Stimulated activated effector memory CD8-positive, alpha-beta T cell treated with anti-CD3 and anti-CD28 coated beads, Interleukin-12 subunit alpha, Interleukin-12 subunit beta, amount 100 ng/mL, for 72 hours (primary cell): ENCODE measurements at regions not wholly inside any gene's neighbourhood (a gene's known extent, or its start where the extent isn't known, plus 50 kb on each side); places are given as distances from the start of the nearest gene placed in this dataset.

Experiments used
- ATAC-seq: fragments of 150-1000 bp; cut with Tn5 transposase; 2 replicates; pipeline ENCODE4 v1.10.0; 2021
- DNase-seq, 2 donors: peaks; one replicate each; pipeline ENCODE4 v3.0.0; 2021 to 2022; ENCODE audit warnings: low spot score in 2 of 2
- H3K27ac Mint-ChIP-seq: one replicate; pipeline ENCODE4 v1.8.0; 2022; ENCODE audit warnings: mild to moderate bottlenecking, mixed read lengths
- H3K36me3 Mint-ChIP-seq: one replicate; pipeline ENCODE4 v1.8.0; 2022; ENCODE audit warnings: mild to moderate bottlenecking, mixed read lengths
- H3K4me1 Mint-ChIP-seq: one replicate; pipeline ENCODE4 v1.8.0; 2022; ENCODE audit warnings: mixed read lengths
- H3K4me3 Mint-ChIP-seq: one replicate; pipeline ENCODE4 v1.8.0; 2022; ENCODE audit warnings: mild to moderate bottlenecking, mixed read lengths
- H3K9me3 Mint-ChIP-seq: one replicate; pipeline ENCODE4 v1.8.0; 2022; ENCODE audit warnings: mixed read lengths

DNA sequence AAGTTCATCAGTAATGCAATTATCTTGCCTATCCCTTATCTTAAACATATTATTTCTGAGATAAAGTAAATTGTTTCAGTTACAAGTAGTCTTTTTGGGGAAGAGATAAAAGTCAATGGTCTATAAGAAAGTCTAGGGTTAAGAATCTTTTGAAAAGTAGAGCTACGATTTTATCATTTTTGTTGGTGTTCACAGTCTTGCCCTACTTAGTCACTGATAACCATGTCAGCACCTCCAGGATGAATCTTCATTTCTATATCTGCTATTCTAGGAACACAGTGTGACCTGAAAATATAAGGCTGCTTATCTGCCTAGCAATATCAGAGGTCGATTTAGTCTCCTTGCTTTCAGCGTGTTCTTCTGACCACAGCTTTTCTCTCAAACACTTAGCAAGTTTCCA is 1676.5 kb upstream of the PRR20A start:
- DNase-seq (no peak), ATAC-seq (no peak)
- Mint-ChIP-seq H3K4me1 (no peaks in the 10 kb centered on the region), H3K27ac (no peak overlapping the region), H3K36me3 (no peaks in the 10 kb centered on the region), H3K9me3 (peaks cover 15% of the 10 kb centered on the region), H3K4me3 (no peak overlapping the region)

DNA sequence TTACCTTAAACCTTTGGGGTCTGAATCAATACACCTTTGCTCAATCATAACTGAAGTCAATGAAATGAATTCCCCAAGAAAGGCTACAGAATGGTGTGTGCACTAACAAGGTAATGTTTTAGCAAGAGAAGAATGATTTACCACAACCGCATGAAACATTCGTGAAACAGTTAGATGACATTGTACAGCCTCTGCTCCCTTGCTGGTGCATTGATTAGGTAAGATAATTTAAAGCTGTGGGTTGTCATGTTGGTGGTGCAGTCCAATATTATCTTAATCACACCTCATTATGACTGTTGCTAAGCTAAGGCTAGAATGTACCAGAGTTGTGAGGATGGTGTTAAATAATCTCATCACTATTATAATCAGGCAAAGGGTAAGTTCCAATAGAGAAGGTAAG is 1673.2 kb upstream of the PRR20A start:
- Mint-ChIP-seq H3K36me3 (no peaks in the 10 kb centered on the region), H3K9me3 (peaks cover 18% of the 10 kb centered on the region), H3K4me3 (no peak overlapping the region), H3K27ac (no peak overlapping the region), H3K4me1 (no peaks in the 10 kb centered on the region)
- no peak for DNase-seq
- no peak for ATAC-seq

DNA sequence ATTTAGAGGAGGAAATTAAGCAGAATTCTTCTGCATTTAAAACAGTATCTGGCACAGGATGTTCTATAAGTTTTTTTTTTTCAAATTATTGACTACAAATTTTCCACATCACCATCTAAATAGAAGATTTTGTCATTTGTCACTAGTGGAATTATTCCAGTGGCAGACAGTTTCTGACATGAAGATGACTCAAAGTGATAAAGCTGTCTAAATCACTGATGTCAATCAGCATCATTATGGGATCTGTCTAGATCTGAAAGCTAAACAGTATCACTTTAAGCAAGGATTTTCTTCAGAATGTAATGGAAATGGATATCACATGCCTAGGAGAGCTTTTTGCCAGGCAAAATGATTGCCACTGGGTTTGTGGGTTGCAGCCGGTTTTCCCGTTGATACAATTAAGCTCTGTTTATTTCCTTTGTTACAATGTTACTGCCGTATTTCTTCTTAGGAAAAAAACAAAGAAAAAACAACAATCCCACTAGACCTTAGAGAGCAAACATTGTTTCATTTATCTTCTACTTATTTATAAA is 1657.0 kb upstream of the PRR20A start:
- DNase-seq (no peak), ATAC-seq (no peak)
- peaks cover 15% of the 10 kb centered on the region for H3K9me3 Mint-ChIP-seq
- H3K27ac Mint-ChIP-seq: no peak overlapping the region
- no peaks in the 10 kb centered on the region for H3K4me1 Mint-ChIP-seq
- no peaks in the 10 kb centered on the region for H3K36me3 Mint-ChIP-seq
- no peak overlapping the region for H3K4me3 Mint-ChIP-seq

DNA sequence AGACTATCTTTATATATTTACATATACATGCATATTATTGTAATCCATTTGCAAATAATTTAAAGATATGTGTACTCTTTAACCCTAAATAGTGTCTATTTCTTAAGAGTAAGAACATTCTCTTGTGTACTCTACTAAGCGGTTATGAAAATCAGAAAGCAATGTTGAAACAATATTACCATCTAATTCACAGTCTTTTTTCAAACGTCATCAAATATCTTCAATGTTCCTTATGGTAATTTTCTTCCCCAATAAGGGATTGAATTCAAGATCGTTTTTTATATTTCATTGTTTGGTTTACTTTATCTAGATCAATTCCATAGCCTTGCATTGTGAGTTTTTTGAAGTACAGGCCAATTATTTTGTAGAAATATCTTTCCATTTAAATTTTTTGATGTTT is 1647.4 kb upstream of the PRR20A start:
- no peaks in the 10 kb centered on the region for H3K36me3 Mint-ChIP-seq
- peaks cover 19% of the 10 kb centered on the region for H3K9me3 Mint-ChIP-seq
- no peak overlapping the region for H3K27ac Mint-ChIP-seq
- DNase-seq (no peak), ATAC-seq (no peak)
- no peak overlapping the region for H3K4me3 Mint-ChIP-seq
- no peaks in the 10 kb centered on the region for H3K4me1 Mint-ChIP-seq

DNA sequence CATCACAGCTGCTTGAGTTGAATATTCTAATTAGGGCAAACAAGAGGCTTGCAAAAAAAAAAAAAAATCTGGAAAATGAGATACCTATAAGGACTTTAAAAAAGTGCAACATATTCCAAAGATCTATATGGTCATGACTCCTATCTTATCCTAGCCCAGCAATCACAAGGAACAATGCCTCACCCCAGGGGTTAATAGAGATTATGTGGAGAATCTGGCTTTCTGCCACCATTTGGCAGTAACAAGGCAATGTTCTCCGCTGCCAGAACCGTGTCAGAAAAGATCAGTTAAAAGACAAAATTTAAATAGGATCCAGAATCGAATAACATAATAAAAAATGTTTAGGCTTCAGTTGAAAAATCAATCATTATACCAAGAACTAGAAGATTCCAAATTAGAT is 1643.2 kb upstream of the PRR20A start:
- H3K27ac Mint-ChIP-seq: no peak overlapping the region
- ATAC-seq (no peak), DNase-seq (no peak)
- H3K4me3 Mint-ChIP-seq: no peak overlapping the region
- H3K9me3 Mint-ChIP-seq: peaks cover 22% of the 10 kb centered on the region
- no peaks in the 10 kb centered on the region for H3K36me3 Mint-ChIP-seq
- no peaks in the 10 kb centered on the region for H3K4me1 Mint-ChIP-seq

DNA sequence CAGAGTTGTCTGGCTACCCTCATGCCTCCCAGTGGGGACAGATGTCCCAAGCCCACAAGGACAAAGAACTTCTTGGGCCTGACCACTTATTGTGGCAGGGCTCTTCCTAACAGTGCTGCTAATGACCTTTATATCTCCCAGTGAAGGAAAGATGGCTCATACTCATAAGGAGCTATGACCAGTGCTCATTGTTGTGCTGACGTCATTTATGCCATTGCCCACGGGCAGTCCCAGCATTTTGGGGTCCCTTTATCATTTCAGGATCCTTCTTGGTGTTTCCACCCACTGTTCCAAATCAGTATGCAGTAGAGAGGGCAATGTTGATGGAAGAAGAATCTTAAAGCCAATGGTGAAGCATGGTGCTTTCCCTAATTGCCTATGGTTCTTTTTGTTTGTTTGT is 1640.0 kb upstream of the PRR20A start:
- no peak for ATAC-seq
- H3K36me3 Mint-ChIP-seq: no peaks in the 10 kb centered on the region
- no peak for DNase-seq
- H3K4me3 Mint-ChIP-seq: no peak overlapping the region
- no peak overlapping the region for H3K27ac Mint-ChIP-seq
- H3K9me3 Mint-ChIP-seq: peaks cover 24% of the 10 kb centered on the region
- no peaks in the 10 kb centered on the region for H3K4me1 Mint-ChIP-seq

DNA sequence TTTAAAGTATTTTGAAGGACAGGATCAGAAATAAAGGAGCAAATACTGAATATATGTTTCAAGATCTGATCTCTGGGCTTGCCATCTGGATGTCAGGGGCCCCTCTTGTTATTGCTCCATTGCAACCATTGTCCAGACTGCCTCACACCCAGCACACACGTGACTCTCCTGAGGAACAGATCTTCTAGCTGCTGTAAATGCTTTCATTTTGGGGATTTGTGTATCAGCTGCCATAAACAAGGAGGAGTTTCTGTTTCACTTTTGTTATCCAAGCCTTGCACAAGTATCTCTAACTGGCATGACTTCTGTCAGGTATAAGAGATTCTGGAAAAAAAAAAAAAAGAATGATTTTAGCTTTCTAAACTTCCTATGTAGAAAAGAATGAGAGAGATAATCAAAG is 1624.1 kb upstream of the PRR20A start:
- ATAC-seq: no peak
- Mint-ChIP-seq H3K27ac (no peak overlapping the region), H3K4me3 (no peak overlapping the region), H3K9me3 (peaks cover 12% of the 10 kb centered on the region), H3K36me3 (no peaks in the 10 kb centered on the region), H3K4me1 (no peaks in the 10 kb centered on the region)
- no peak for DNase-seq

DNA sequence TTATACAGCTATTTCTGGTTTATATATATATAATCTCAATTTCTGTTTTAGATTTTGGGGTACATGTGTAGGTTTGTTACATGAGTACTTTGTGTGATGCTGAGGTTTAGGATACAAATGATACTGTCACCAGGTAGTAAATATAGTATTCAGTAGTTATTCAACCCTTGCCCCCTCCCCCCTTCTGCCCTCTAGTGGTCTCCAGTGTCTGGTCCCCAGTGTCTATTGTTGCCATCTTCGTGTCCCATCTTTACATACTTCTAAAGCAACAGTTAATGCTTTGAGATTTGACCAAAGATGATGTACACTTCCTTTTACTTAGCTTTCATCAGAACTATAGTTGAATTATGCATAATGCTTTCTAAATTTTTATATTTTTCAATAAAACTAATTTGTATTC is 1623.4 kb upstream of the PRR20A start:
- H3K4me1 Mint-ChIP-seq: no peaks in the 10 kb centered on the region
- ATAC-seq (no peak), DNase-seq (no peak)

DNA sequence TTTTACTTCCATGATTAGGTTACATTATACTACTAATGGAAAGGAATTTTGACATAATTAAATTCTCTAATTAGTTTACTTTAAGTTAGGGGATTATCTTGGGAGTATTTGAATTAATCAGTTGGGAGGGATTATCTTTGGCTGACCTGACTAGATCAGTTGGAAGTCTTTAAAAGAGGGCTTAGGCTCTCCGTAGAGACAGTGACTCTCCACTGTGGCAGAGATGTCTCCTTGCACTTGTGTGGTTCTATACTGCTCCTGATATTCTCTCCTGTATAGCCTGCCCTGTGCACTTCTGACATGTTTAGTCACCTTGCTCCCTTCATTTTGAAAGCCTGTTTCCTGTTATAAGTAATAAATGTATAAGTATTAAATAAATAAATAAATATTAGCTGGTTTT is 1612.3 kb upstream of the PRR20A start:
- DNase-seq: no peak
- ATAC-seq: no peak
- Mint-ChIP-seq H3K27ac (no peak overlapping the region), H3K9me3 (peaks cover 15% of the 10 kb centered on the region), H3K4me1 (no peaks in the 10 kb centered on the region), H3K4me3 (no peak overlapping the region), H3K36me3 (no peaks in the 10 kb centered on the region)

More for the DNA sequence above, 1623.4 kb upstream of the PRR20A start:
- Mint-ChIP-seq H3K36me3 (no peaks in the 10 kb centered on the region), H3K9me3 (peaks cover 14% of the 10 kb centered on the region), H3K27ac (no peak overlapping the region), H3K4me3 (no peak overlapping the region)

DNA sequence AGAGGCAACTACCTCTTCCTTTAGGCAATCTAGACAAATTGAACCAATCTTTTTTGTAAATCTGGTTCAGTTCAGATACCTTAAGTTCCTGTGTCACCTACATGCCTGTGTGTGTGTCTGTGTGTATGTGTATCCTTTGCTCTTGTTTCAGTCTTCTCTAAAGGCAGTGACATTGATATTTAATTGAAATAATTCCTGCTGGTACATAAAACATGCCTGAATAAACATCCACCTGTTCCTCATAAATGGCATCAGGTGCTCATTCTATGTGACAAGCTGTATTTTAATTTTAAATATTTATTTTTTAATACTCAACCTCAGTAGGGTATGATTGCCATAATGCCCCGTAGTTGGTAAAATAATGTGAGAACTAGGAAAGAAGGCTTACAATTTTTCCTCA is 1606.4 kb upstream of the PRR20A start:
- Mint-ChIP-seq H3K9me3 (peaks cover 21% of the 10 kb centered on the region), H3K4me1 (no peaks in the 10 kb centered on the region), H3K36me3 (no peaks in the 10 kb centered on the region), H3K4me3 (no peak overlapping the region), H3K27ac (no peak overlapping the region)
- no peak for ATAC-seq
- no peak for DNase-seq

DNA sequence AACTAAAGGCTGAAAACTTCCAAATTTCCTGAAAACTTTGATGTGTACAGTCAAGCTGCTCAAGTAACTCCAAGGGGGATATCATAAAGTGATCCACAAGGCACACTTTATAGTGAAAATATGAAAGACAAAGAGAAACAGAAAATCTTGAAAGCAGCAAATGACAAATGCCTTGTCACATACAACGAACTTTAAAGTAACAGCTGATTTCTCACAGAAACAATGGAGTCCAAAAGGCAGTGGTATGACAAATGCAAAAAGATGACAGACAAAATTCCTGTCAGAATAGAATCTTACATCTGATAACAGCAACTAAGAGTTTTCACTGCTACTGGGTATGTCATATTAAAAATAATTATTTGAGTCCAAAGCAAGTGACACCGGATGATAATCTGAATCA is 1602.3 kb upstream of the PRR20A start:
- H3K27ac Mint-ChIP-seq: no peak overlapping the region
- DNase-seq (no peak), ATAC-seq (no peak)
- no peaks in the 10 kb centered on the region for H3K4me1 Mint-ChIP-seq
- H3K36me3 Mint-ChIP-seq: no peaks in the 10 kb centered on the region
- H3K9me3 Mint-ChIP-seq: peaks cover 20% of the 10 kb centered on the region
- no peak overlapping the region for H3K4me3 Mint-ChIP-seq

DNA sequence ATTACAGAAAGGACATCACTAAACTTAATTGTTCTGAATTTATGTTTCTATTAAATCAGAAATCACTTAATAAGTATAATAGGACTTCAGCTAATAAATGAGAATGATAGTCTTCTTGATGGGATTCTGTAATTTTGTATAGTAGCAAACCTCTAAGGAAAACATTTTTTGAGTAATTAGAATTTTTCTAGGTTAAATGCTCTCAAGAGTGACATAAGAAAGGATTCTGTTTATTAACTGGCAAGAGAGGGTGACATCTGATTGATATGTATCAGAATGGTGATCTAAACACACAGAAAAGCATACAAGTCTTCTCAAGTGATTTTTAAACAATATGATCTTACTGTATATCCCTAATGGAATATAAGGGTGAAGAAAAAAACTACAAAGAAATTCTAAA is 1597.7 kb upstream of the PRR20A start:
- H3K9me3 Mint-ChIP-seq: peaks cover 20% of the 10 kb centered on the region
- no peak overlapping the region for H3K27ac Mint-ChIP-seq
- H3K4me3 Mint-ChIP-seq: no peak overlapping the region
- no peak for ATAC-seq
- no peaks in the 10 kb centered on the region for H3K36me3 Mint-ChIP-seq
- no peaks in the 10 kb centered on the region for H3K4me1 Mint-ChIP-seq
- no peak for DNase-seq

DNA sequence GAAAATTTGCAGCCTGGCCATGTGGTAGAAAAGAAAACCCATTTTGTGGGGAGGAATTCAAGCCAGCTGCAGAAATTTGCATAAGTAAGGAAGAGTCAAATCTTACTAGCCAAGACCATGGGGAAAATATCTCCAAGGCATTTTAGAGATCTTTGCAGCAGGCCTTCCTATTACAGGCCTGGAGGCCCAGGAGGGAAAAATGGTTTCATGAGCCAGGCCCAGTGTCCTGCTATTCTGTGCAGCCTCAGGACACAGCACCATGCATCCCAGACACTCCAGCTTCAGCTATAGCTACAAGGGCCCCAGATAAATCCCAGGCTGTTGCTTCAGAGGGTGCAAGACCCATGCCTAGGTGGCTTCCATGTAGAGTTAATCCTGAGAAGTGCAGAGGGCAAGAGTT is 1590.1 kb upstream of the PRR20A start:
- Mint-ChIP-seq H3K36me3 (no peaks in the 10 kb centered on the region), H3K4me3 (no peak overlapping the region), H3K27ac (no peak overlapping the region), H3K9me3 (peaks cover 21% of the 10 kb centered on the region), H3K4me1 (no peaks in the 10 kb centered on the region)
- DNase-seq: no peak
- ATAC-seq: no peak

DNA sequence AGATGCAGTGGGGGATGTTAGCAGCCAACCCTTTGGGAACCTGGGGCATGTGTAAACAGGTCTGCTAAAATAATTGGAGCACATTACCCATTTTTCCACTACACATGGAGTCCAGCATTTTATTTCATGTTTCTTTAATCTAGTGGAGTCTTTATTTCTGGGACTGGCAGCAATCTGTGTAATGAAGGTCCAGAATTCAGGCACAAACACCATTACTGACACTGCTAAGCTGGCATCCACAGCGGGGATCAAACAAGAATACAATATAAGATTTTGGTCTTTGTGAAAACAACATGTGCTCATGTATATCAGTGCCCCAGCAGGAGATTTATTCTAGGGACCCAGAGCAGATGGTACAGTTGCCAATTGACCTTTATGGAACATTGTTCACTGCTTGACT is 1587.0 kb upstream of the PRR20A start:
- Mint-ChIP-seq H3K4me1 (no peaks in the 10 kb centered on the region), H3K27ac (no peak overlapping the region), H3K4me3 (no peak overlapping the region), H3K9me3 (peaks cover 33% of the 10 kb centered on the region), H3K36me3 (no peaks in the 10 kb centered on the region)
- ATAC-seq (no peak), DNase-seq (no peak)

DNA sequence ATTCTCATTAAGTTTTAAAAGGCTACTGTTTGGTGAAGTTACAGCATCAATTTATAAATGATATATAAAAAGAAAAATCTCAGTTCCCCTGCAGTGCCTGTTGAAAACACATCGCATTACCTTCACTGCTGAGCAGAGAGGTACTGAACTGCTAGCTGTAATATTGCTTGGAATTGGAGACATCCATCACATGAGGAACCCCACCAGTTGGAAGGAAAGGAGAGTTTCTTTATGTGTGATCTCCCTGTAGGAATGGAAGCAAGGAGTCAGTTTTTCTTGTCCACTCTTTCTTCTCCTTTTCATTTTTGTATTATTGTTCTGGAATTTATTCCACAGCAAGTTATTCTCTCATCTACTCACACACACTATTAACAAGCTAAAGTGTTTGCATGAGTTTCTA is 1586.0 kb upstream of the PRR20A start:
- Mint-ChIP-seq H3K27ac (no peak overlapping the region), H3K36me3 (no peaks in the 10 kb centered on the region), H3K4me3 (no peak overlapping the region), H3K9me3 (peaks cover 36% of the 10 kb centered on the region), H3K4me1 (no peaks in the 10 kb centered on the region)
- DNase-seq (no peak), ATAC-seq (no peak)

DNA sequence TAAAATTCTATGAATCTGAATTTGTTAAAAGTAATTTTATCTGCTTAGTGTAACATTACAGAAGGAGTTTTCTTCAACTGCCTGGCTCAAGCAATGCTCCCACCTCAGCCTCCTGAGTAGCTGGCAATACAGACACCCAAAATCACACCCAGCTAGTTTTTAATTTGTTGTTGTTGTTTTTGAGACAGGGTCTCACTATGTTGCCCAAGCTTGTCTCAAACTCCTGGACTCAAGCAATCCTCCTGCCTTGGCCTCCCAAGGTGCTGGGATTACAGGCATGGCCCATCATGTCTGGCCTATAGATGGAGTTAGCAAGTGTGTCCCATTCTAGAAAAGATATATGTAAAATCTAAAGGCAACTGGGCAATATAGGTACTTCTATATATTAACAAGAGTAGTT is 1580.4 kb upstream of the PRR20A start:
- no peaks in the 10 kb centered on the region for H3K4me1 Mint-ChIP-seq
- DNase-seq (no peak), ATAC-seq (no peak)
- no peaks in the 10 kb centered on the region for H3K36me3 Mint-ChIP-seq
- H3K27ac Mint-ChIP-seq: no peak overlapping the region
- H3K4me3 Mint-ChIP-seq: no peak overlapping the region
- peaks cover 22% of the 10 kb centered on the region for H3K9me3 Mint-ChIP-seq

DNA sequence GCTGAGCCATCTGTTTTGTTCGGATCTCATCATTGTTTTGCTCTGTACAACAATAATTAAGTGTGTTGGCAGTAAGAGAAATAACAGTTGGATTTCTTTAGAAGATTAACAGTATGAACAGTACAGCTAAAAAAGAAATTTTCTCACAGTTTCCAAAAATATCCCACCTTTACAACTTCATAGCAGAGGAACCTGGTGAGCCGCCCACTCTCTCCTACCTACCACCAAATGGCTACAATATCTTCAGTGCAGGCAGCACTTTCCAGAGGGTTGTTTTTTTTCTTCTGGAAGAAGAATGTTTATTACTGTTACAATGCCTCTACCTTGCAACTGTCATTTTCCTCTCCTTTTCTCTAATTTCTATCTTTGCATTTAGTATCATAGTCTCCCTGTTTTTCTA is 1577.5 kb upstream of the PRR20A start:
- H3K4me1 Mint-ChIP-seq: no peaks in the 10 kb centered on the region
- no peak overlapping the region for H3K4me3 Mint-ChIP-seq
- H3K36me3 Mint-ChIP-seq: no peaks in the 10 kb centered on the region
- H3K9me3 Mint-ChIP-seq: peaks cover 11% of the 10 kb centered on the region
- no peak for ATAC-seq
- no peak for DNase-seq
- H3K27ac Mint-ChIP-seq: no peak overlapping the region
